ENCODE measurements at regions not wholly inside any gene's neighbourhood (a gene's known extent, or its start where the extent isn't known, plus 50 kb on each side); places are given as distances from the start of the nearest gene placed in this dataset.

DNA sequence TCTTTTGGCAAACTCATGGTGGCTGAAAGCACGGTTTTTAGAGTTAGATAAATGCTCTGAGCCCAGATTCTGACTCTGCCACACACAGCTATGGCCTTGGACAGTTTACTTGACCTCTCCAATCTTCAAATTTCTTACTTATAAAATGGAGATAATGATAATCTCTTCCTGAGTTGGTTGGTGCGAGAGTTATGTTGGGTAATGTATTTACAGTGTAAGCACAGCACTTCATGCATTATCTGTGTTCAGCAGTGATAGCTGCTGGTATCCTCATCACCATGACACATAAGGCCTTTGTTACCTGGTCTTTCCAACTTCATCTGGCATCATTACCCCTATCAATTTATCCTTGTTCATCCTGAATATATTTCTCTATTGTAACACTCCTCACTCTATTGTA lies 178.8 kb upstream of the ELL2 start:
- TF ChIP-seq POLR2A (IDR thresholded peaks at IDR 0.05) (no peak), CTCF (IDR thresholded peaks at IDR 0.05) (no peak)
